ENCODE measurements at regions not wholly inside any gene's neighbourhood (a gene's known extent, or its start where the extent isn't known, plus 50 kb on each side); places are given as distances from the start of the nearest gene placed in this dataset.

DNA sequence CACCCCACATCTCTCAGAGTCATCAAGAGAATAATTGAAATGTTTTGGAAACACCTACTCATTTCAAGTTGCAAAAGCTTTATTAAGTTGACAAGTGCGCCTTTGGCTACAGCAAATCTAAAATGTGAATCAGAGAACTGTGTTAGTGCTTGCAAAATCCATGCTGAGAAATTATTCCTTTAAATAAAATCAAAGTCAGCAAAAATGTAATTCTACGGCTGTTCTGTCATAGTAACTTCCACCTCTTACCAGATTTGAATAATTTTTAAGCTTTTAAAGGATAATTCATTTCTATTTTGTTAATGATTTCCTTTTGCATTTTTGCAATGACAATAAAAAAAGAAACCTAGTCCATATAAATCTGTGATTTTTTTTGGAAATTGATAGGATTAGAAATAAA lies 1779.1 kb downstream of the STIM2 start:
- H3K9me3 ChIP-seq (ENCODE audit: control insufficient read depth, insufficient read depth, low read length), result no peaks in the 10 kb centered on the region
- H3K27ac ChIP-seq (ENCODE audit: low read depth, low read length), result no peak overlapping the region
- no peaks in the 10 kb centered on the region for H3K36me3 ChIP-seq (ENCODE audit: control insufficient read depth, insufficient read depth, low read length)
- H3K27me3 ChIP-seq (ENCODE audit: control insufficient read depth, insufficient read depth, low read length), result no peaks in the 10 kb centered on the region
- H3K4me3 ChIP-seq (ENCODE audit: low read depth, low read length), result no peak overlapping the region
- H3K4me1 ChIP-seq (ENCODE audit: control insufficient read depth, insufficient read depth, low read length), result no peaks in the 10 kb centered on the region
- no CpG with 5 or more reads among the region's 2 CpGs for WGBS (ENCODE audit: insufficient coverage)
- DNase-seq (ENCODE audit: low read depth in 4 of 6, low spot score in 6 of 6), result no peak

DNA sequence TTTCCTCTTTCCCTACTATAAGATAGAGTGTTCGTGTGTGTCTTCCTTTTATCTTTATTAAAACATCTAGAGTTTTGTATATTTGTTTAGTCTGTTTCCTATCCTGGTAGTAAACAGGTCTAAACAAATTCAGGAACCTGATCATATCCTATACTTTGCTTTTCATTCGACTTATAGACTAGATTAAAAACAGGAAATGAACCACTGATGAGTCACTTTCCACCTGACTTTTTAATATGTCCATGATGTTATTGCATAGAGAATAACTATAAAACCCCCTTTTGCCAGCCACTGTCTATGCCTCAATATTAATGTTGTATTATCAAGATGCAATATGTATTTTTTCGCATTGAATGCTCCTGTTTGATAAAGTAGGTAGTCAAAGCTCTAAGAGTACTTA lies 1794.0 kb downstream of the STIM2 start:
- Histone ChIP-seq H3K9me3 (ENCODE audit: control insufficient read depth, insufficient read depth, low read length) (no peaks in the 10 kb centered on the region), H3K36me3 (ENCODE audit: control insufficient read depth, insufficient read depth, low read length) (no peaks in the 10 kb centered on the region), H3K27me3 (ENCODE audit: control insufficient read depth, insufficient read depth, low read length) (no peaks in the 10 kb centered on the region), H3K4me3 (ENCODE audit: low read depth, low read length) (no peak overlapping the region), H3K4me1 (ENCODE audit: control insufficient read depth, insufficient read depth, low read length) (no peaks in the 10 kb centered on the region), H3K27ac (ENCODE audit: low read depth, low read length) (no peak overlapping the region)
- no peak for DNase-seq (ENCODE audit: low read depth in 4 of 6, low spot score in 6 of 6)
- no CpG with 5 or more reads among the region's 3 CpGs for WGBS (ENCODE audit: insufficient coverage)

DNA sequence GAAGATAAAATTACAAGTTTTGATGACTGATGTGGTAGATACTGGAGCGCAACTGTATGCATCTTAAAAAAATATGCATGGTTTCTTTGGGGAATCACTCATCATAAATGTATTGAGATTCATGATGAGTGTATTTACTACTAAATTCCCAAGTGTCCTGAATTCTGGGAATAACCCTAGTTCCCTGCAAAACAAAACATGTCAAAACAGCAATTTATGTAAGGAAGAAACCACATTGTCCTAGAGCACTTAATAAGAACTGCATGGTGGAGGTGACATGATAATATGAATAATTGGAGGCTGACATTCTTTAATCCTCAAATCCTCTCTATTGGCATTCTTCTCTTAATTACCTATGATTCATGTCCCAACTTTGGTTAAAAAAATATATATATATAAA lies 1804.7 kb downstream of the STIM2 start:
- no peaks in the 10 kb centered on the region for H3K36me3 ChIP-seq (ENCODE audit: control insufficient read depth, insufficient read depth, low read length)
- H3K9me3 ChIP-seq (ENCODE audit: control insufficient read depth, insufficient read depth, low read length), result no peaks in the 10 kb centered on the region
- DNase-seq (ENCODE audit: low read depth in 4 of 6, low spot score in 6 of 6), result no peak
- no peaks in the 10 kb centered on the region for H3K27me3 ChIP-seq (ENCODE audit: control insufficient read depth, insufficient read depth, low read length)
- no peak overlapping the region for H3K27ac ChIP-seq (ENCODE audit: low read depth, low read length)
- no CpG with 5 or more reads among the region's 1 CpG for whole genome bisulfite sequencing (ENCODE audit: insufficient coverage)
- H3K4me3 ChIP-seq (ENCODE audit: low read depth, low read length), result no peak overlapping the region
- no peaks in the 10 kb centered on the region for H3K4me1 ChIP-seq (ENCODE audit: control insufficient read depth, insufficient read depth, low read length)

DNA sequence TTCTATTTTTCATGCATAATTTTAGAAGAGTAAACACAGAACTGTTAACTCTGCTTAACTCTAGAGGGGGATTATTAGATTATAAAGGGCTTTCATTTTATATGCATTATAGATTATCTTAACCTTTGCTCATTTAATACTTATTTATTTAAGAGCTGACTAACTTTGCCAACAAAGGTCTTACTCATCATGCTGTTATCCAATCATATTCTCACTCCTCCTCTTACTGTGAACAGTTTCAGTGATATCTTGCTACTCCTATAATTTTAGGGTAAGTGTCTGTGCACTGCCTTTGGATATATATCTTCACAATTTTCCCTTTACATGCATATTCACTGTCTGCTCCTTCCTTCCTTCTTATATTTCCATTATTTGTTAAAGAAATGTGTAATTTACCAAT lies 1814.9 kb downstream of the STIM2 start:
- Histone ChIP-seq H3K4me1 (ENCODE audit: control insufficient read depth, insufficient read depth, low read length) (no peaks in the 10 kb centered on the region), H3K4me3 (ENCODE audit: low read depth, low read length) (no peak overlapping the region), H3K36me3 (ENCODE audit: control insufficient read depth, insufficient read depth, low read length) (no peaks in the 10 kb centered on the region), H3K9me3 (ENCODE audit: control insufficient read depth, insufficient read depth, low read length) (no peaks in the 10 kb centered on the region), H3K27me3 (ENCODE audit: control insufficient read depth, insufficient read depth, low read length) (no peaks in the 10 kb centered on the region), H3K27ac (ENCODE audit: low read depth, low read length) (no peak overlapping the region)
- DNase-seq (ENCODE audit: low read depth in 4 of 6, low spot score in 6 of 6), result no peak

DNA sequence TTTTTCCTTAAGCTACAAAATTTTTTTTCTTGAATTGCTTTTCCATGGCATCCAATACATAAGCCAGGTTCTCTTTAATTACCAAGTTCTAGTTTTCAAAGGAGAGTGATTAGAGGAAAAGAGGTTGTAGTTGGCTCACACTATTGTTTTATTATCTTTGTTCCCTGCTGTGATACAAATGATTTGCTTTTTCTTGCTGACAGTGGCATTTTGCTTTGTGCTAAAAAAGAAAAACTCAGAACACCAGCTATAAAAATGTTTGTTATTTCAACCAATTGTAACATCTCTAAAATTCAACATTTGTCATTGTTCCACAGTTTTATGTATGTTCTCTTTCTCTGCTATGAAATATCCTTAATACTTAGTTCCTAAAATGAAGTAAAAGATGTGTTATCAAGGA lies 1817.2 kb downstream of the STIM2 start:
- Histone ChIP-seq H3K27me3 (ENCODE audit: control insufficient read depth, insufficient read depth, low read length) (no peaks in the 10 kb centered on the region), H3K27ac (ENCODE audit: low read depth, low read length) (no peak overlapping the region), H3K4me3 (ENCODE audit: low read depth, low read length) (no peak overlapping the region), H3K9me3 (ENCODE audit: control insufficient read depth, insufficient read depth, low read length) (no peaks in the 10 kb centered on the region), H3K4me1 (ENCODE audit: control insufficient read depth, insufficient read depth, low read length) (no peaks in the 10 kb centered on the region), H3K36me3 (ENCODE audit: control insufficient read depth, insufficient read depth, low read length) (no peaks in the 10 kb centered on the region)
- peak in 2 of 6 donors; percentile 8 to 24 for DNase-seq (ENCODE audit: low read depth in 4 of 6, low spot score in 6 of 6)

DNA sequence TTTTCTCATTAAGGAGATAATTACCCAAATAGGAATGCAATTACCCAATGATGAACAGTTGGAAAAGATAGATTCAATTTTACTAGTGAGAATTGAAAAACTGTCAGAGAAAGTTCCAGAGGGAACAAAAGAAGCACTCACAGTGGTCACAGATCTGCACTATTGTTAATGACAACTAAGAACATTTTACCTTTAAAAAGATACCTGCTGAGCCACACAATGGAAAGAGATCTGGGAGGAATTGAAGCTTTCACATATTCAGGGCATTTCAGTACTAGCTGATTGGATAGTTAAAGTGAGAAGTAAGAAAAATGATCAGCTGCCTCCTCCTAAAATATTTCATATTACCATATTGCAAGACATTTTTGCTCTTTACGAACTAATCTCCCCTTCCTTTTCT lies 1822.2 kb downstream of the STIM2 start:
- no peaks in the 10 kb centered on the region for H3K9me3 ChIP-seq (ENCODE audit: control insufficient read depth, insufficient read depth, low read length)
- DNase-seq (ENCODE audit: low read depth in 4 of 6, low spot score in 6 of 6), result no peak
- H3K27me3 ChIP-seq (ENCODE audit: control insufficient read depth, insufficient read depth, low read length), result no peaks in the 10 kb centered on the region
- H3K27ac ChIP-seq (ENCODE audit: low read depth, low read length), result no peak overlapping the region
- no peaks in the 10 kb centered on the region for H3K4me1 ChIP-seq (ENCODE audit: control insufficient read depth, insufficient read depth, low read length)
- no CpG with 5 or more reads among the region's 1 CpG for WGBS (ENCODE audit: insufficient coverage)
- no peaks in the 10 kb centered on the region for H3K36me3 ChIP-seq (ENCODE audit: control insufficient read depth, insufficient read depth, low read length)
- H3K4me3 ChIP-seq (ENCODE audit: low read depth, low read length), result no peak overlapping the region

DNA sequence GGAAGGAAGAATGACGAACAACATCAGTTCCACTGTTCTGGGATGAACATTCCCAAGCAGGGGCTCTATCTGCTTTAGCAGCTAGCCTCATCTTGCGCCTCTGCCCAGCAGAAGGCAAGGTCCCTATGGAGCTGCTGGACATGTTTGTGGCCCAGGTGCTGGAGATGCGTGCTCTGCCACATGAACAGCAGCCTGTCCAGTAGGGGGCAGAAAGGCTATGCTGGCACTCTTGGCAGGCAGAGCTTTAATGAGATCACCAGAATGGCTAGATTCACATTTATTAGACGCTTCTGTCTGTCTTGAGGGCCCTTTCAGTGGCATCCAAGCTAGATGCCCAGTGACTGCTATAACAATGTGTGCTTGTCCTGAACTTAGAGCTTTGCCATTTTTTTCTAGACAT lies 1826.0 kb downstream of the STIM2 start:
- no peak overlapping the region for H3K27ac ChIP-seq (ENCODE audit: low read depth, low read length)
- no peak overlapping the region for H3K4me3 ChIP-seq (ENCODE audit: low read depth, low read length)
- H3K36me3 ChIP-seq (ENCODE audit: control insufficient read depth, insufficient read depth, low read length), result no peaks in the 10 kb centered on the region
- no peaks in the 10 kb centered on the region for H3K4me1 ChIP-seq (ENCODE audit: control insufficient read depth, insufficient read depth, low read length)
- H3K9me3 ChIP-seq (ENCODE audit: control insufficient read depth, insufficient read depth, low read length), result no peaks in the 10 kb centered on the region
- H3K27me3 ChIP-seq (ENCODE audit: control insufficient read depth, insufficient read depth, low read length), result no peaks in the 10 kb centered on the region
- WGBS (ENCODE audit: insufficient coverage), result 83% methylated on average over 4 of the region's 4 CpGs
- no peak for DNase-seq (ENCODE audit: low read depth in 4 of 6, low spot score in 6 of 6)

DNA sequence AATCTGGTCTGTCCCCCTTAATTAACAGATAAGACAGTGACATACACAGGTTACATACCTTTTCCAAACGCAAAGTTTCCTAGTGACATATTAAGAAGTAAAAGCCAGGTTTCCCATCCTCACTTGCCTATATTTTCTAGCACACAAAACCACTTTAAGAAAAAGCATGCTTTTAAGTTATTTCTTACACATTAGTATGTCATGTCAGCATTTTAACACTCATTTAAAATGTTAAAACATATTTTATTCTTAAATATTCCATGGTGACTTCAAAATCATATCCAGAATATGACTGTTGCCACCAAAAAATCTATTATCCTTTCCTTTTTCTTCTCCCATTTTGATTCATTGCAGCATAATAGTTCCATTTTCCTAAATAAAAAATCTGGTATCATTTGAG lies 1830.2 kb downstream of the STIM2 start:
- H3K9me3 ChIP-seq (ENCODE audit: control insufficient read depth, insufficient read depth, low read length), result no peaks in the 10 kb centered on the region
- no peak overlapping the region for H3K27ac ChIP-seq (ENCODE audit: low read depth, low read length)
- H3K4me3 ChIP-seq (ENCODE audit: low read depth, low read length), result no peak overlapping the region
- no peak for DNase-seq (ENCODE audit: low read depth in 4 of 6, low spot score in 6 of 6)
- H3K27me3 ChIP-seq (ENCODE audit: control insufficient read depth, insufficient read depth, low read length), result no peaks in the 10 kb centered on the region
- no peaks in the 10 kb centered on the region for H3K4me1 ChIP-seq (ENCODE audit: control insufficient read depth, insufficient read depth, low read length)
- WGBS (ENCODE audit: insufficient coverage), result no CpG with 5 or more reads among the region's 1 CpG
- no peaks in the 10 kb centered on the region for H3K36me3 ChIP-seq (ENCODE audit: control insufficient read depth, insufficient read depth, low read length)

DNA sequence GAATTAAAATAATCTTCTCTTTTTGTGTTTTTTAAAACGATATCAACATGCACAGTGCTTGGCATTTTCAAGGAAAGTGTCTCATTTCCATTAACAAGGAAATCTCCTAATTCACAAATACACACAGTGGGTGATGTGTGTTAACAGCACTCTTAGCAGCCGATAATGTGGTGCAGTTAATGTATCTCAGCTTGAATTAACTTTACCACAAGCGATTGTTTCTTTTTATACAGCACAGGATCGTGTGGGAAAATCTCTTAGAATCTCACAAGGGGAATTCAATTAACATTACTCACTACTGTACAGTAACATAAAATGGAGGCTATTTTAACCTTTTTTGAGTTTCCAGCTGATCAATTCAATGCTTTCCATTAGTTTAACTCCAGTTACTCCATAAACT lies 1841.9 kb downstream of the STIM2 start:
- H3K27me3 ChIP-seq (ENCODE audit: control insufficient read depth, insufficient read depth, low read length), result no peaks in the 10 kb centered on the region
- no peaks in the 10 kb centered on the region for H3K36me3 ChIP-seq (ENCODE audit: control insufficient read depth, insufficient read depth, low read length)
- no peak overlapping the region for H3K4me3 ChIP-seq (ENCODE audit: low read depth, low read length)
- no peaks in the 10 kb centered on the region for H3K9me3 ChIP-seq (ENCODE audit: control insufficient read depth, insufficient read depth, low read length)
- no peaks in the 10 kb centered on the region for H3K4me1 ChIP-seq (ENCODE audit: control insufficient read depth, insufficient read depth, low read length)
- DNase-seq (ENCODE audit: low read depth in 4 of 6, low spot score in 6 of 6), result peak in 3 of 6 donors; percentile 12 to 91 (median 23)
- no CpG with 5 or more reads among the region's 4 CpGs for WGBS (ENCODE audit: insufficient coverage)
- no peak overlapping the region for H3K27ac ChIP-seq (ENCODE audit: low read depth, low read length)

DNA sequence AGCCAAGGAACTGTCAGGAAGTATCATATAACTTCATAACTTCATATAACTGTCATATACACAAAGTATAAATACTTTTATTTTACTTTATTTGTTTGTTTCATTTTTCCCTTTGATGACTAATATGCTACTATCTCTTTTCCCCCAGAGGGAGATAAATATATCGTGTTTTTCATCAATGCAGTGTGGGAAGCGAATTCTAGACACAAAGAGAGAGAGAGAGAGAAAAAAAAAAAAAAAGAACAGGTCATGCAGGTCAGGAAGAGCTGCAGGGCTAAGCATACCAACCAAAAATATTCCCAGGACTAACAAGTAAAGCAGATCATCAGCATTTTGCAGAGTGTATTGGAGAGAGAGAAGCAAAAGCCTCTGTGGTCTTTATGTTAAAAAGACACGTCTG lies 1849.2 kb downstream of the STIM2 start:
- Histone ChIP-seq H3K4me3 (ENCODE audit: low read depth, low read length) (no peak overlapping the region), H3K27ac (ENCODE audit: low read depth, low read length) (no peak overlapping the region), H3K9me3 (ENCODE audit: control insufficient read depth, insufficient read depth, low read length) (no peaks in the 10 kb centered on the region), H3K36me3 (ENCODE audit: control insufficient read depth, insufficient read depth, low read length) (no peaks in the 10 kb centered on the region), H3K27me3 (ENCODE audit: control insufficient read depth, insufficient read depth, low read length) (no peaks in the 10 kb centered on the region), H3K4me1 (ENCODE audit: control insufficient read depth, insufficient read depth, low read length) (no peaks in the 10 kb centered on the region)
- no peak for DNase-seq (ENCODE audit: low read depth in 4 of 6, low spot score in 6 of 6)
- no CpG with 5 or more reads among the region's 3 CpGs for WGBS (ENCODE audit: insufficient coverage)

DNA sequence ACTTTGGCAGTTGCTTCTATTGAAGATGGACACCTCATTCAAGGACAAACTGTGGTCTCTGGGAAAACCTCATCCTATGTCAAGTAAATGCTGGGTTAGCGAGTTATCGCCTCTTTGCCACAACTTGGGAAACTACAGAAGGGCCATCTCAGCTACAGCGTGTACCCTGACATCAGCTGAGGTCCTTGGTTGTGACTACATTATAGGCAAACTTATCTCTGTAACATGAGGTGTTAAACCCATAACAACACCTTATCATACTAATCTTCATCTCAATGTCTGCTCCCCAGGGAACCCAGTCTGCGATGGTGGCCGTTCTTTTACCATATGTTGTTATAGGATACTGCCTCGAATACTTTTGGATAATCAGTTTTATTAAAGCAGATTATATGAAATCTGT lies 1862.7 kb downstream of the STIM2 start:
- Histone ChIP-seq H3K27ac (ENCODE audit: low read depth, low read length) (no peak overlapping the region), H3K4me3 (ENCODE audit: low read depth, low read length) (no peak overlapping the region), H3K27me3 (ENCODE audit: control insufficient read depth, insufficient read depth, low read length) (no peaks in the 10 kb centered on the region), H3K4me1 (ENCODE audit: control insufficient read depth, insufficient read depth, low read length) (no peaks in the 10 kb centered on the region), H3K9me3 (ENCODE audit: control insufficient read depth, insufficient read depth, low read length) (no peaks in the 10 kb centered on the region), H3K36me3 (ENCODE audit: control insufficient read depth, insufficient read depth, low read length) (no peaks in the 10 kb centered on the region)
- DNase-seq (ENCODE audit: low read depth in 4 of 6, low spot score in 6 of 6), result no peak
- 100% methylated on average over 3 of the region's 6 CpGs for WGBS (ENCODE audit: insufficient coverage)

All from spinal cord (tissue), 9 donors.